Right lobe of liver (tissue), 4 donors: ENCODE measurements at regions not wholly inside any gene's neighbourhood (a gene's known extent, or its start where the extent isn't known, plus 50 kb on each side); places are given as distances from the start of the nearest gene placed in this dataset.

Experiments
- POLR2A ChIP-seq: fragments of 450-650 bp; IDR thresholded peaks from one replicate; pipeline ENCODE4 v1.6.1; 2017; ENCODE audit warnings: antibody characterized with exemption, mild to moderate bottlenecking
- TF ChIP-seq, protein P1 (sequence below), 4 donors: fragments of 200-600 bp in 3 of 4; fragments of 450-650 bp in 1 of 4; IDR thresholded peaks; one replicate each; pipeline versions ENCODE4 v1.5.1 to v1.8.0; 2016 to 2022; ENCODE audit warnings: antibody characterized with exemption in 4 of 4, mild to moderate bottlenecking in 2 of 4
- donor health status: DM: no; HTN: no; CAD: no.
- donor health status: DM: no; HTN: no; CAD: no.
- donor health status: DM: no; HTN: yes; CAD: no.

DNA sequence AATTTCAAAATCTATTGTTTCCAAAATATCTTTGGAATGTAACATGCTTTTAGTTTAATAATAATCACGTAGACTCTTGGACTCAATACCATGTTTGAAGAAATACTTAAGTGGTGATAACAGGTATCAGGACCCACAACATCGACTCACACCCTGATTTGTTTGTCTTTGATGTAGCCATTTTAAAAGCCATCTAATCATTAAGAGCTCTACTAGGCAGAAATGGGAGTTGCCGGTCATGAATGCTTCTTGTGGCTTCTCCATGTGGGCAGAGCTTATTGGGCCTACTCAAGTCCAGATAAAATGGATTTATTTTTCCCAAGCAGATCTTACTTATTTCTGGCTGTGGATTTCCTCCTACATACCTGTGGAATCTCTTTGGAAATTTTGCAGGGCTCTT, 261.6 kb upstream of the NR2F2 start:
- TF ChIP-seq, protein P1, sequence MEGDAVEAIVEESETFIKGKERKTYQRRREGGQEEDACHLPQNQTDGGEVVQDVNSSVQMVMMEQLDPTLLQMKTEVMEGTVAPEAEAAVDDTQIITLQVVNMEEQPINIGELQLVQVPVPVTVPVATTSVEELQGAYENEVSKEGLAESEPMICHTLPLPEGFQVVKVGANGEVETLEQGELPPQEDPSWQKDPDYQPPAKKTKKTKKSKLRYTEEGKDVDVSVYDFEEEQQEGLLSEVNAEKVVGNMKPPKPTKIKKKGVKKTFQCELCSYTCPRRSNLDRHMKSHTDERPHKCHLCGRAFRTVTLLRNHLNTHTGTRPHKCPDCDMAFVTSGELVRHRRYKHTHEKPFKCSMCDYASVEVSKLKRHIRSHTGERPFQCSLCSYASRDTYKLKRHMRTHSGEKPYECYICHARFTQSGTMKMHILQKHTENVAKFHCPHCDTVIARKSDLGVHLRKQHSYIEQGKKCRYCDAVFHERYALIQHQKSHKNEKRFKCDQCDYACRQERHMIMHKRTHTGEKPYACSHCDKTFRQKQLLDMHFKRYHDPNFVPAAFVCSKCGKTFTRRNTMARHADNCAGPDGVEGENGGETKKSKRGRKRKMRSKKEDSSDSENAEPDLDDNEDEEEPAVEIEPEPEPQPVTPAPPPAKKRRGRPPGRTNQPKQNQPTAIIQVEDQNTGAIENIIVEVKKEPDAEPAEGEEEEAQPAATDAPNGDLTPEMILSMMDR (IDR thresholded peaks at IDR 0.05), result no peak
- TF ChIP-seq POLR2A, result no peak
